Testis (tissue), 2 donors: ENCODE measurements at regions not wholly inside any gene's neighbourhood (a gene's known extent, or its start where the extent isn't known, plus 50 kb on each side); places are given as distances from the start of the nearest gene placed in this dataset.

Experiments used
- POLR2A ChIP-seq: fragments of 450-650 bp; IDR thresholded peaks from one replicate; pipeline ENCODE4 v1.6.1; 2017; ENCODE audit warnings: antibody characterized with exemption, mild to moderate bottlenecking, moderate library complexity
- TF ChIP-seq, protein P1 (sequence below), 3 experiments: fragments of 450-650 bp in 2 of 3; fragments of 200-600 bp in 1 of 3; sonication (generic) in 1 of 3; IDR thresholded peaks; one replicate each; pipeline ENCODE4 v1.5.1; 2016 to 2019; ENCODE audit warnings: antibody characterized with exemption in 3 of 3, mild to moderate bottlenecking in 2 of 3, moderate library complexity in 1 of 3

DNA sequence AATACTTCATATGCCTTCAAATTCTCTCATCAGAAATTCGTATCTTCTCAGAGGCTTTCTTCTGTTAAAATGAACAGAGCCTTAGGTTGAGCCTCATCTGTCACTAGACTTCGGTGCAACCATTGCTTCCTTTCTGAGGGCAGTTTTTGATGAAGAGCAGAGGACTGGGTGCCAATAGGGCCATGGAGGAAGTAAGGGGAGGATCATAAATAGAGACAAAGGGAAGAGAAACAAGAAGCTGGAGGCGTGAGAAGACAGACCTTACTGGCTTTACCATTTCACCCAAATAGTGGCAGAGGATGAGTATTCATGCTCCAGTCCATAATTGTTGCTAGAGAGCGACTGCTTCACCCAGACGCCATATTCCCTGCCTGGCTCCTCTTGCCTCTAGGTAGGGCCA is 215.6 kb upstream of the PKDCC start:
- no peak for TF ChIP-seq POLR2A
- TF ChIP-seq, protein P1, sequence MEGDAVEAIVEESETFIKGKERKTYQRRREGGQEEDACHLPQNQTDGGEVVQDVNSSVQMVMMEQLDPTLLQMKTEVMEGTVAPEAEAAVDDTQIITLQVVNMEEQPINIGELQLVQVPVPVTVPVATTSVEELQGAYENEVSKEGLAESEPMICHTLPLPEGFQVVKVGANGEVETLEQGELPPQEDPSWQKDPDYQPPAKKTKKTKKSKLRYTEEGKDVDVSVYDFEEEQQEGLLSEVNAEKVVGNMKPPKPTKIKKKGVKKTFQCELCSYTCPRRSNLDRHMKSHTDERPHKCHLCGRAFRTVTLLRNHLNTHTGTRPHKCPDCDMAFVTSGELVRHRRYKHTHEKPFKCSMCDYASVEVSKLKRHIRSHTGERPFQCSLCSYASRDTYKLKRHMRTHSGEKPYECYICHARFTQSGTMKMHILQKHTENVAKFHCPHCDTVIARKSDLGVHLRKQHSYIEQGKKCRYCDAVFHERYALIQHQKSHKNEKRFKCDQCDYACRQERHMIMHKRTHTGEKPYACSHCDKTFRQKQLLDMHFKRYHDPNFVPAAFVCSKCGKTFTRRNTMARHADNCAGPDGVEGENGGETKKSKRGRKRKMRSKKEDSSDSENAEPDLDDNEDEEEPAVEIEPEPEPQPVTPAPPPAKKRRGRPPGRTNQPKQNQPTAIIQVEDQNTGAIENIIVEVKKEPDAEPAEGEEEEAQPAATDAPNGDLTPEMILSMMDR (IDR thresholded peaks at IDR 0.05), result no peak
